ENCODE measurements at regions not wholly inside any gene's neighbourhood (a gene's known extent, or its start where the extent isn't known, plus 50 kb on each side); places are given as distances from the start of the nearest gene placed in this dataset.

- Histone ChIP-seq H4K20me1 (ENCODE audit: insufficient read depth, low read length) (no peaks in the 10 kb centered on the region), H3F3A (ENCODE audit: insufficient read depth, low read length) (no peaks in the 10 kb centered on the region), H3K4me1 (ENCODE audit: insufficient read depth, low read length, severe bottlenecking) (peaks cover 13% of the 10 kb centered on the region), H2AFZ (ENCODE audit: low read length) (no peak overlapping the region), H3K79me2 (ENCODE audit: insufficient read depth, low read length) (no peaks in the 10 kb centered on the region), H3K9me3 (ENCODE audit: low read length) (no peaks in the 10 kb centered on the region), H3K36me3 (ENCODE audit: insufficient read depth, low read length) (no peaks in the 10 kb centered on the region), H3K27me3 (ENCODE audit: insufficient read depth, low read length) (no peaks in the 10 kb centered on the region), H3K9me2 (ENCODE audit: low read depth, low read length) (no peaks in the 10 kb centered on the region), H3K9ac (ENCODE audit: low read length) (no peak overlapping the region), H3K27ac (ENCODE audit: low read depth, low read length, poor library complexity, severe bottlenecking) (no peak overlapping the region), H3K4me3 (ENCODE audit: low read depth, low read length, poor library complexity, severe bottlenecking) (no peak overlapping the region), H3K4me2 (ENCODE audit: low read length) (no peak overlapping the region)
- TF ChIP-seq CTCF (IDR thresholded peaks at IDR 0.05; ENCODE audit: low read length): no peak
- no peak for TF ChIP-seq EZH2 (IDR thresholded peaks at IDR 0.05; ENCODE audit: borderline replicate concordance, low read length)
Observed at GRCh38 chr4:185995665-185996064, 73.3 kb upstream of the TLR3 start.

GRCh38 chr4:185997296-185997695, 71.7 kb upstream of the TLR3 start:
- Histone ChIP-seq H2AFZ (ENCODE audit: low read length) (no peak overlapping the region), H3F3A (ENCODE audit: insufficient read depth, low read length) (no peaks in the 10 kb centered on the region), H3K4me2 (ENCODE audit: low read length) (no peak overlapping the region), H3K27me3 (ENCODE audit: insufficient read depth, low read length) (no peaks in the 10 kb centered on the region), H3K4me1 (ENCODE audit: insufficient read depth, low read length, severe bottlenecking) (peaks cover 8% of the 10 kb centered on the region), H3K9me2 (ENCODE audit: low read depth, low read length) (no peaks in the 10 kb centered on the region), H3K4me3 (ENCODE audit: low read depth, low read length, poor library complexity, severe bottlenecking) (no peak overlapping the region), H3K9me3 (ENCODE audit: low read length) (no peaks in the 10 kb centered on the region), H3K27ac (ENCODE audit: low read depth, low read length, poor library complexity, severe bottlenecking) (no peak overlapping the region), H3K79me2 (ENCODE audit: insufficient read depth, low read length) (no peaks in the 10 kb centered on the region), H3K9ac (ENCODE audit: low read length) (no peak overlapping the region), H4K20me1 (ENCODE audit: insufficient read depth, low read length) (no peaks in the 10 kb centered on the region), H3K36me3 (ENCODE audit: insufficient read depth, low read length) (no peaks in the 10 kb centered on the region)
- TF ChIP-seq EZH2 (IDR thresholded peaks at IDR 0.05; ENCODE audit: borderline replicate concordance, low read length) (no peak), CTCF (IDR thresholded peaks at IDR 0.05; ENCODE audit: low read length) (no peak)

- H3K9ac ChIP-seq (ENCODE audit: low read length): no peak overlapping the region
- no peak overlapping the region for H2AFZ ChIP-seq (ENCODE audit: low read length)
- TF ChIP-seq EZH2 (IDR thresholded peaks at IDR 0.05; ENCODE audit: borderline replicate concordance, low read length) (no peak), CTCF (IDR thresholded peaks at IDR 0.05; ENCODE audit: low read length) (no peak)
Observed at GRCh38 chr4:185998791-185999190, 70.2 kb upstream of the TLR3 start.

More at GRCh38 chr4:185998791-185999190, 70.2 kb upstream of the TLR3 start:
- Histone ChIP-seq H3K27ac (ENCODE audit: low read depth, low read length, poor library complexity, severe bottlenecking) (no peak overlapping the region), H3K9me3 (ENCODE audit: low read length) (no peaks in the 10 kb centered on the region), H3F3A (ENCODE audit: insufficient read depth, low read length) (no peaks in the 10 kb centered on the region), H3K4me3 (ENCODE audit: low read depth, low read length, poor library complexity, severe bottlenecking) (no peak overlapping the region), H3K79me2 (ENCODE audit: insufficient read depth, low read length) (no peaks in the 10 kb centered on the region), H3K4me2 (ENCODE audit: low read length) (no peak overlapping the region), H3K36me3 (ENCODE audit: insufficient read depth, low read length) (no peaks in the 10 kb centered on the region), H3K27me3 (ENCODE audit: insufficient read depth, low read length) (no peaks in the 10 kb centered on the region), H3K9me2 (ENCODE audit: low read depth, low read length) (no peaks in the 10 kb centered on the region), H3K4me1 (ENCODE audit: insufficient read depth, low read length, severe bottlenecking) (no peaks in the 10 kb centered on the region), H4K20me1 (ENCODE audit: insufficient read depth, low read length) (no peaks in the 10 kb centered on the region)

All from OCI-LY1 (cell line).